Natural killer cell (primary cell): ENCODE measurements at regions not wholly inside any gene's neighbourhood (a gene's known extent, or its start where the extent isn't known, plus 50 kb on each side); places are given as distances from the start of the nearest gene placed in this dataset.
A peak's percentile ranks its signal among the peaks of the same experiment; 100 is the strongest.
"Not testable (repeated sequence)": the region's sequence is repeated elsewhere in the genome, so short reads cannot be mapped to it uniquely, and the experiment has no call there.

ENCODE experiments used
- ATAC-seq, 3 donors: fragments of 150-1000 bp in 2 of 3; fragments of 200-7000 bp in 1 of 3; cut with Tn5 transposase; 1 replicate in 1 of 3; 2 replicates in 2 of 3; pipeline ENCODE4 v1.10.0; 2021; ENCODE audit warnings: mild to moderate bottlenecking in 2 of 3, moderate library complexity in 2 of 3
- DNase-seq, 2 donors: peaks; one replicate each; pipeline versions ENCODE4 v3.0.0 to v3.0.0-alpha.2; 2013 to 2021; ENCODE audit warnings: mixed read lengths in 1 of 2
- H3K27ac ChIP-seq: one replicate; pipeline ENCODE4 v1.5.1; 2013; ENCODE audit warnings: mild to moderate bottlenecking, low read length
- H3K27me3 ChIP-seq: one replicate; pipeline ENCODE4 v1.6.1; 2013; ENCODE audit warnings: low read length; ENCODE audit not compliant: control insufficient read depth, insufficient read depth
- H3K36me3 ChIP-seq: one replicate; pipeline ENCODE4 v1.6.1; 2013; ENCODE audit warnings: low read length; ENCODE audit not compliant: control insufficient read depth, insufficient read depth
- H3K4me1 ChIP-seq: one replicate; pipeline ENCODE4 v1.6.1; 2013; ENCODE audit warnings: low read length; ENCODE audit not compliant: control insufficient read depth, insufficient read depth
- H3K4me3 ChIP-seq: one replicate; pipeline ENCODE4 v1.5.1; 2013; ENCODE audit warnings: low read length
- H3K9me3 ChIP-seq: one replicate; pipeline ENCODE4 v1.6.1; 2013; ENCODE audit warnings: low read length; ENCODE audit not compliant: control insufficient read depth, insufficient read depth
- H3K27ac Mint-ChIP-seq, 2 donors: one replicate each; pipeline ENCODE4 v1.8.0; 2022; ENCODE audit warnings: mild to moderate bottlenecking in 2 of 2, mixed read lengths in 2 of 2, moderate library complexity in 1 of 2
- H3K27me3 Mint-ChIP-seq, 2 donors: one replicate each; pipeline ENCODE4 v1.8.0; 2022; ENCODE audit warnings: low read depth in 2 of 2, mixed read lengths in 2 of 2
- H3K36me3 Mint-ChIP-seq: one replicate; pipeline ENCODE4 v1.8.0; 2022; ENCODE audit warnings: mixed read lengths
- H3K4me1 Mint-ChIP-seq, 2 donors: one replicate each; pipeline ENCODE4 v1.8.0; 2022; ENCODE audit warnings: mixed read lengths in 2 of 2
- H3K4me3 Mint-ChIP-seq: one replicate; pipeline ENCODE4 v1.8.0; 2022; ENCODE audit warnings: mild to moderate bottlenecking, moderate library complexity, mixed read lengths
- H3K9me3 Mint-ChIP-seq, 2 donors: one replicate each; pipeline ENCODE4 v1.8.0; 2022; ENCODE audit warnings: mixed read lengths in 2 of 2
- WGBS: methylation state at CpG from one replicate; pipeline ENCODE4 v1.1.7; 2013; ENCODE audit warnings: missing lambda C conversion rate; ENCODE audit not compliant: insufficient coverage; 5-methylcytosine and 5-hydroxymethylcytosine counted together
- intact Hi-C: fragments of 100-400 bp; cut with micrococcal nuclease; formaldehyde crosslinking; loops from one replicate; pipeline ENCODE4 v1.14.2; 2022
- TF ChIP-seq, protein P1 (sequence below): fragments of 200-600 bp; IDR thresholded peaks from one replicate; pipeline ENCODE4 v1.8.0; 2022; ENCODE audit warnings: antibody characterized with exemption

DNA sequence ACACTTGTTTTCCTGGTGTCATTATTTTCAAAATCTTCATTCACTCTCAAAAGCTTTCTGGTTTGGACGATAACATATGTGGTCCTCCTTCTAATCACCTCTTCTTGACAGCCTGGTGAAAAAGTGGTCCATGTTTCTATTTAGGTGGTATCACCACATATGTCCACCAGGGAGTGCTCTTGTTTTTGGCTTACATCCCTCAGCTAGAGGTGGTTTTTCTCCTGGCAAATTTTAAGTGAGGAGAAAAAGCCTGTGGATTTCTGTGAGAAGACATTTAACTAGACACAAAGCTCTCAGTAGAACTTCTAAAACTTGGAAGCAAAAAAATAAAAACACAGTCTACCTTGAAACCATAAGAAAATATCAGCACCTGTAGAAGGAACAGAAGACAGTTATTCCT lies 58.0 kb upstream of the FRMPD4 start:
- Histone ChIP-seq H3K4me3 (no peak overlapping the region), H3K9me3 (no peaks in the 10 kb centered on the region), H3K4me1 (no peaks in the 10 kb centered on the region), H3K36me3 (no peaks in the 10 kb centered on the region), H3K27ac (no peak overlapping the region), H3K27me3 (no peaks in the 10 kb centered on the region)
- no CpG with 5 or more reads among the region's 1 CpG for WGBS
- no peaks in the 10 kb centered on the region for H3K36me3 Mint-ChIP-seq
- no peaks in the 10 kb centered on the region for H3K27me3 Mint-ChIP-seq
- ATAC-seq (no peak), DNase-seq (peak in 1 of 2 donors; percentile 1)
- no peaks in the 10 kb centered on the region for H3K4me1 Mint-ChIP-seq
- H3K4me3 Mint-ChIP-seq, result no peak overlapping the region
- intact Hi-C loops, result no loop called here
- peaks cover 0 to 2% of the 10 kb centered on the region in 2 donors for H3K9me3 Mint-ChIP-seq
- TF ChIP-seq, protein P1, sequence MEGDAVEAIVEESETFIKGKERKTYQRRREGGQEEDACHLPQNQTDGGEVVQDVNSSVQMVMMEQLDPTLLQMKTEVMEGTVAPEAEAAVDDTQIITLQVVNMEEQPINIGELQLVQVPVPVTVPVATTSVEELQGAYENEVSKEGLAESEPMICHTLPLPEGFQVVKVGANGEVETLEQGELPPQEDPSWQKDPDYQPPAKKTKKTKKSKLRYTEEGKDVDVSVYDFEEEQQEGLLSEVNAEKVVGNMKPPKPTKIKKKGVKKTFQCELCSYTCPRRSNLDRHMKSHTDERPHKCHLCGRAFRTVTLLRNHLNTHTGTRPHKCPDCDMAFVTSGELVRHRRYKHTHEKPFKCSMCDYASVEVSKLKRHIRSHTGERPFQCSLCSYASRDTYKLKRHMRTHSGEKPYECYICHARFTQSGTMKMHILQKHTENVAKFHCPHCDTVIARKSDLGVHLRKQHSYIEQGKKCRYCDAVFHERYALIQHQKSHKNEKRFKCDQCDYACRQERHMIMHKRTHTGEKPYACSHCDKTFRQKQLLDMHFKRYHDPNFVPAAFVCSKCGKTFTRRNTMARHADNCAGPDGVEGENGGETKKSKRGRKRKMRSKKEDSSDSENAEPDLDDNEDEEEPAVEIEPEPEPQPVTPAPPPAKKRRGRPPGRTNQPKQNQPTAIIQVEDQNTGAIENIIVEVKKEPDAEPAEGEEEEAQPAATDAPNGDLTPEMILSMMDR, result no peak
- no peak overlapping the region for H3K27ac Mint-ChIP-seq

DNA sequence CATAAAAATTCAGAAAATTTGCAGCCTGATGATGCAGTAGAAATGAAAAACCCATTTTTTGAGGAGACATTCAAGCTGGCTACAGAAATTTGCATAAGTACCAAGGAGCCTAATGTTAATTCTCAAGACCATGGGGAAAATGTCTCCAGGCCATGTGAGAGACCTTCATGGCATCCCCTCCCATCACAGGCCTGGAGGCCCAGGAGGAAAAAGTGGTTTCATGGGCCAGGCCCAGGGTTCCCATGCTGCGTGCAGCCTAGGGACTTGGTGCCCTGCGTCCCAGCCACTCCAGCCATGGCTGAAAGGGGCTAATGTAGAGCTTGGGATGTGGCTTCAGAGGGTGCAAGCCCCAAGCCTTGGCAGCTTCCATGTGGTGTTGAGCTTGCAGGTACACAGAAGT lies 55.3 kb upstream of the FRMPD4 start:
- ATAC-seq, H3K9me3 Mint-ChIP-seq, H3K36me3 ChIP-seq, H3K27ac Mint-ChIP-seq, DNase-seq, H3K4me1 Mint-ChIP-seq, H3K9me3 ChIP-seq, H3K27ac ChIP-seq, H3K36me3 Mint-ChIP-seq, H3K4me3 ChIP-seq, H3K27me3 Mint-ChIP-seq, H3K27me3 ChIP-seq, H3K4me3 Mint-ChIP-seq, intact Hi-C loops, H3K4me1 ChIP-seq: not testable (repeated sequence)
- 88% methylated on average over 2 of the region's 2 CpGs for WGBS
